ENCODE measurements at regions not wholly inside any gene's neighbourhood (a gene's known extent, or its start where the extent isn't known, plus 50 kb on each side); places are given as distances from the start of the nearest gene placed in this dataset.

DNA sequence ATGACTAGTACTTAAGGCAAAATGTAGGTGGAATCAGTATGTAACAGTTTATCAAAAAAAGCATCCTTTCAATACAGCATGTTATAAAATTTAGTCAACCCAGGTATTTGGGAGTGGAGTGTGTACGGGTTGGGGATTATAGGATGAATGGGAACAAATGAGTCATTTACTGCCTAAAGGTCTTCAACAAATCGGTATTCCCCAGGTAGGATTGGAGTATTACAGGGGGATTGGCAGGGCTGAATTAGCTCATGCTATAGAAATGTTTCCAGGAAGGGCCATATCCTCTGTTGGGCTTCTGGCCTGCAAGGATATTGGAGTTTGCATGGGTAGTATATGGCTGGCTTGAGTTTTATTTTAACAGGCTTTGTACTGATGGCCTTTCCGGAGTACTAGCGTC lies 723.7 kb downstream of the SORCS1 start:
- Histone ChIP-seq H3K27me3 (ENCODE audit: control insufficient read depth, insufficient read depth, low read length) (no peaks in the 10 kb centered on the region), H3K18ac (ENCODE audit: low read depth, low read length) (no peak overlapping the region), H4K8ac (ENCODE audit: low read depth in 2 of 2, low read length in 2 of 2) (no peak overlapping the region), H2BK20ac (ENCODE audit: low read depth, low read length) (no peak overlapping the region), H2BK5ac (ENCODE audit: low read depth, low read length, poor library complexity, severe bottlenecking) (no peak overlapping the region), H2BK120ac (ENCODE audit: low read depth, low read length) (no peak overlapping the region), H2AK9ac (replicated peaks; ENCODE audit: low read depth, low read length, poor library complexity) (no peak overlapping the region), H3K4ac (ENCODE audit: low read depth, low read length) (no peak overlapping the region), H2AK5ac (ENCODE audit: low read depth, low read length) (no peak overlapping the region), H4K20me1 (ENCODE audit: insufficient read depth, low read length) (no peaks in the 10 kb centered on the region), H4K5ac (ENCODE audit: low read depth, low read length) (no peak overlapping the region), H4K91ac (ENCODE audit: insufficient read depth, low read depth, low read length) (no peak overlapping the region), H3K4me2 (ENCODE audit: low read depth, low read length) (no peak overlapping the region), H3K56ac (ENCODE audit: extremely low read depth, insufficient read depth, low read length) (no peak overlapping the region), H2AFZ (replicated peaks; ENCODE audit: low read length, poor library complexity) (no peak overlapping the region), H3K4me1 (ENCODE audit: control insufficient read depth, insufficient read depth, low read length) (no peaks in the 10 kb centered on the region), H3K23ac (ENCODE audit: low read depth, low read length) (no peak overlapping the region), H3K9me1 (ENCODE audit: insufficient read depth, low read length) (no peaks in the 10 kb centered on the region), H3K14ac (replicated peaks; ENCODE audit: low read depth, low read length) (no peak overlapping the region), H3K9me3 (ENCODE audit: control insufficient read depth, insufficient read depth, low read length) (no peaks in the 10 kb centered on the region; the same call in 1 of the 2 replicates), H2BK15ac (ENCODE audit: low read depth, low read length) (no peak overlapping the region), H3K79me1 (ENCODE audit: low read depth in 1 of 2, low read length in 2 of 2) (no peaks in the 10 kb centered on the region), H3K9ac (ENCODE audit: low read depth, low read length) (no peak overlapping the region), H3K27ac (ENCODE audit: insufficient read depth, low read length) (no peak overlapping the region), H3K4me3 (ENCODE audit: insufficient read depth, low read depth, low read length) (no peak overlapping the region), H3K36me3 (ENCODE audit: control insufficient read depth, insufficient read depth, low read length) (no peaks in the 10 kb centered on the region)
- intact Hi-C loops (cut with micrococcal nuclease): no loop called here
- ATAC-seq (ENCODE audit: low read depth) (no peak), DNase-seq (no peak)
- ChIA-PET POLR2A (ENCODE audit: unreplicated experiment) (no interaction called here), CTCF (no interaction called here)
- 60% methylated on average over 1 of the region's 4 CpGs; no CpG with 5 or more reads in 1 of the 2 experiments for WGBS, 2 experiments (ENCODE audit: extremely low coverage in 2 of 2, insufficient read length in 1 of 2)
- dilution Hi-C loops (cut with HindIII; ENCODE audit: low sequenced_read_pairs, unreplicated experiment): no loop called here
- in situ Hi-C loops (cut with MboI; ENCODE audit: low sequenced_read_pairs): no loop called here
- TF ChIP-seq RCOR1 (IDR thresholded peaks at IDR 0.05; ENCODE audit: insufficient replicate concordance, low read length) (no peak), MXI1 (IDR thresholded peaks at IDR 0.05; ENCODE audit: borderline replicate concordance, low read depth, low read length) (no peak), RFX5 (IDR thresholded peaks at IDR 0.05; ENCODE audit: low read depth, low read length) (no peak), CEBPB (IDR thresholded peaks at IDR 0.05; ENCODE audit: low read depth, low read length) (no peak), MAZ (IDR thresholded peaks at IDR 0.05; ENCODE audit: borderline replicate concordance, low read depth, low read length) (no peak), RAD21 (IDR thresholded peaks at IDR 0.05; ENCODE audit: low read length) (no peak), SMC3 (IDR thresholded peaks at IDR 0.05; ENCODE audit: low read depth, low read length) (no peak), BHLHE40 (IDR thresholded peaks at IDR 0.05; ENCODE audit: low read depth, low read length) (no peak), NFE2L2 (IDR thresholded peaks at IDR 0.05; ENCODE audit: low read depth, low read length) (no peak), MAFK (IDR thresholded peaks at IDR 0.05; ENCODE audit: low read depth, low read length) (no peak), POLR2A (IDR thresholded peaks at IDR 0.05; ENCODE audit: low read depth, low read length) (no peak), CHD1 (IDR thresholded peaks at IDR 0.05; ENCODE audit: low read depth, low read length) (no peak), FOS (IDR thresholded peaks at IDR 0.05; ENCODE audit: low read depth, low read length) (no peak)
- TF ChIP-seq, protein P1, sequence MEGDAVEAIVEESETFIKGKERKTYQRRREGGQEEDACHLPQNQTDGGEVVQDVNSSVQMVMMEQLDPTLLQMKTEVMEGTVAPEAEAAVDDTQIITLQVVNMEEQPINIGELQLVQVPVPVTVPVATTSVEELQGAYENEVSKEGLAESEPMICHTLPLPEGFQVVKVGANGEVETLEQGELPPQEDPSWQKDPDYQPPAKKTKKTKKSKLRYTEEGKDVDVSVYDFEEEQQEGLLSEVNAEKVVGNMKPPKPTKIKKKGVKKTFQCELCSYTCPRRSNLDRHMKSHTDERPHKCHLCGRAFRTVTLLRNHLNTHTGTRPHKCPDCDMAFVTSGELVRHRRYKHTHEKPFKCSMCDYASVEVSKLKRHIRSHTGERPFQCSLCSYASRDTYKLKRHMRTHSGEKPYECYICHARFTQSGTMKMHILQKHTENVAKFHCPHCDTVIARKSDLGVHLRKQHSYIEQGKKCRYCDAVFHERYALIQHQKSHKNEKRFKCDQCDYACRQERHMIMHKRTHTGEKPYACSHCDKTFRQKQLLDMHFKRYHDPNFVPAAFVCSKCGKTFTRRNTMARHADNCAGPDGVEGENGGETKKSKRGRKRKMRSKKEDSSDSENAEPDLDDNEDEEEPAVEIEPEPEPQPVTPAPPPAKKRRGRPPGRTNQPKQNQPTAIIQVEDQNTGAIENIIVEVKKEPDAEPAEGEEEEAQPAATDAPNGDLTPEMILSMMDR (conservative IDR thresholded peaks at IDR 0.05; ENCODE audit: low read depth, low read length): no peak
- TF ChIP-seq, protein P2, sequence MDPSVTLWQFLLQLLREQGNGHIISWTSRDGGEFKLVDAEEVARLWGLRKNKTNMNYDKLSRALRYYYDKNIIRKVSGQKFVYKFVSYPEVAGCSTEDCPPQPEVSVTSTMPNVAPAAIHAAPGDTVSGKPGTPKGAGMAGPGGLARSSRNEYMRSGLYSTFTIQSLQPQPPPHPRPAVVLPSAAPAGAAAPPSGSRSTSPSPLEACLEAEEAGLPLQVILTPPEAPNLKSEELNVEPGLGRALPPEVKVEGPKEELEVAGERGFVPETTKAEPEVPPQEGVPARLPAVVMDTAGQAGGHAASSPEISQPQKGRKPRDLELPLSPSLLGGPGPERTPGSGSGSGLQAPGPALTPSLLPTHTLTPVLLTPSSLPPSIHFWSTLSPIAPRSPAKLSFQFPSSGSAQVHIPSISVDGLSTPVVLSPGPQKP (IDR thresholded peaks at IDR 0.05; ENCODE audit: borderline replicate concordance, low read depth, low read length): no peak
- TF ChIP-seq, protein P3, sequence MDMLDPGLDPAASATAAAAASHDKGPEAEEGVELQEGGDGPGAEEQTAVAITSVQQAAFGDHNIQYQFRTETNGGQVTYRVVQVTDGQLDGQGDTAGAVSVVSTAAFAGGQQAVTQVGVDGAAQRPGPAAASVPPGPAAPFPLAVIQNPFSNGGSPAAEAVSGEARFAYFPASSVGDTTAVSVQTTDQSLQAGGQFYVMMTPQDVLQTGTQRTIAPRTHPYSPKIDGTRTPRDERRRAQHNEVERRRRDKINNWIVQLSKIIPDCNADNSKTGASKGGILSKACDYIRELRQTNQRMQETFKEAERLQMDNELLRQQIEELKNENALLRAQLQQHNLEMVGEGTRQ (IDR thresholded peaks at IDR 0.05; ENCODE audit: low read depth, low read length): no peak
- BruUV-seq (replicated peaks): no TSS peak
